ENCODE measurements at regions not wholly inside any gene's neighbourhood (a gene's known extent, or its start where the extent isn't known, plus 50 kb on each side); places are given as distances from the start of the nearest gene placed in this dataset.
"Not testable (repeated sequence)": the region's sequence is repeated elsewhere in the genome, so short reads cannot be mapped to it uniquely, and the experiment has no call there.

GRCh38 chr4:86413426-86413825, 53.6 kb upstream of the MAPK10 start:
- DNase-seq (ENCODE audit: low read depth in 2 of 3, low spot score in 2 of 3) = not testable (repeated sequence)

GRCh38 chr4:86414686-86415085, 54.8 kb upstream of the MAPK10 start:
- no peak for DNase-seq (ENCODE audit: low read depth in 2 of 3, low spot score in 2 of 3)

- no peak for DNase-seq (ENCODE audit: low read depth in 2 of 3, low spot score in 2 of 3)
Observed at GRCh38 chr4:86416081-86416480, 56.2 kb upstream of the MAPK10 start.

DNA sequence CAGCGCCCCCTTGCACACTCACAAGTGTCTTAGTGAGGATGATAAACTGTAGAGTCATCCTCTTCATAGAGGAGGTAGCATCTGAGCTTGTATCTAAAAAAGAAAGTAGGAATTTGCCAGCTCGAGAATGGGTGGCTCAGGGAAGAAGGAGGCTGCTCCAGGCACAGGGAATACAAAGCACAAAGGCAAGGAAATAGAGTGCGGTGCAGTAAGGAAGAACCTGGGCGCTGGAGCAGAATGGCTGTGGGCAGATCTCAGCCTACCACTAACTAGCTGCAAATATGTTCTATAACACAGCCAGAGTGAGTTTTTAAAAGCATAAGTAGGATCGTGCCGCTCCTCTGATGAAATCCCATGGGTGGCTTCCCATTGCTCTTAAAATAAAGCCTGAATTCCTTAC, 61.6 kb upstream of the MAPK10 start:
- no peak for DNase-seq (ENCODE audit: low read depth in 2 of 3, low spot score in 2 of 3)

DNA sequence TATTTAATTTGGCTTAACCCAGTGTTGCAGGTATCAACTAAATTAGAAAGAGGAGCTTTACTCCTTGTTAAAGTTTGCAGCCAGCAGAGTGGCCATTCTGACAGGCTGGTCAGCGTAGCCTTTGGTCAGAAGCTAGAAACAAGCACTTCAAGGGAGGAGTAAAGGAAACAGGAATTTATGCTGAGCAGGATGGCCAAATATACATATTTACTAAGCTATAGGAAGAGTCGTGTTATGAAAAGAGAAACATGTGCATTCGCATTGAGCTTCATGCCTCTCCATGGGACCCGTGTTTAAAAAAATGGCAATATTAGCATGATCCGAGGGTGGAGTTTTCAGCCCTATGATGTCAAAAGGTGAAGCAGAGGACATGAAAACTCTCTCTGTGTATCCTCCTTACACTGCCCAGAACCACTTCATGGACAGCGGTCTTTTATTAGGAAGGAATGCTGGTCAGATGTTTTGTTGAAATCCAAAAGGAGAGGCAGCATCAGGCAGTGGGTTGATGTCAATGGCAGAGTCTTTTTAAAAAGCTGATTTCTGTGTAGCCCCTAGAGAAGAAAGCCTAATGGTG, 71.8 kb upstream of the MAPK10 start:
- no peak for DNase-seq (ENCODE audit: low read depth in 2 of 3, low spot score in 2 of 3)

DNA sequence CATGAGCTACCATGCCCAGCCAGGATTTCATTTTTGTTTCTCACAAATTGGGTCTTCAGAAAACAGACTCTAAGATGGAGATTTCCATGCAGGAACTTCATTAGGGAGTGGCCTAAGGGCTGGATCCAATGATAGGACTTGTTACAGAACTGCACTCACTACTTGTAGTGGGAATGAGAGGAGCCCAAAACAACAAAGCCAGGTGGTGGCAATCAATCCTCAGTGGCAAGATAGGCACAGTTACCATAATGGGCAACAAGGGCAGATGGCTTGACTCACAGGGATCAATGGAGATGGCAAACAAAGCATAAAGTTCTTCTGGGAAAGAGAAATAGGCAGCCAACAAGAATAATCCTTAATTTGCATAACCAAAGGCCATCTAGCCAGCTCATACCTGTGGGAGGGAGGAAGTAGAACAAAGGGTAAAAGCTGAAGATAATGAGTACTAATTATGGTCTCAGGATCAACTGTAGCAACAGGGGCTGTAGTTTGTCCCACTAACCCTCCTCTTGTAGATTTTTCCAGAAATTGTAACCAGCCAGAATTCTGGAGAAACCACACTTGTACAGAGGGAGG, 72.8 kb upstream of the MAPK10 start:
- no peak for DNase-seq (ENCODE audit: low read depth in 2 of 3, low spot score in 2 of 3)

DNA sequence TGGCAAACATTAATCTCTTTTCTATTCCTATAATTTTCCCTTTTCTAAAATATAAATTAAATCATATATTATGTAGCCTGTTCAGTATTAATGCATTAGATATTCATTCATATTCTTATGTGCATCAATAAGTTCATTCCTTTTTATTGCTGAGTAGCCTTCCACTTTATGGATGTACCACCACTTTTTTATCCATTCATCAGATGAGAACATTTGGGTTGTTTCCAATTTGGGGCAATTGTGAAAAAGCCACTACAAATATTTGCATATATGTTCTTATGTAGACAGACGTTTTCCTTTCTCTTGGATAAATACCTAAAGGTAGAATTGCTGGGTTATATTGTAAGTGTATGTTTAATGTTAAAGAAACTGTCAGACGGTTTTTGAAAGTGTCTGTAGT, 79.4 kb upstream of the MAPK10 start:
- no peak for DNase-seq (ENCODE audit: low read depth in 2 of 3, low spot score in 2 of 3)

- DNase-seq (ENCODE audit: low read depth in 2 of 3, low spot score in 2 of 3) = no peak
Observed at GRCh38 chr4:86441175-86441936, 81.5 kb upstream of the MAPK10 start.

GRCh38 chr4:86442881-86443280, 83.0 kb upstream of the MAPK10 start:
- DNase-seq (ENCODE audit: low read depth in 2 of 3, low spot score in 2 of 3) = no peak

- no peak for DNase-seq (ENCODE audit: low read depth in 2 of 3, low spot score in 2 of 3)
Observed at GRCh38 chr4:86443495-86443894, 83.6 kb upstream of the MAPK10 start.

GRCh38 chr4:86446996-86447395, 87.1 kb upstream of the MAPK10 start:
- DNase-seq (ENCODE audit: low read depth in 2 of 3, low spot score in 2 of 3) = no peak

DNA sequence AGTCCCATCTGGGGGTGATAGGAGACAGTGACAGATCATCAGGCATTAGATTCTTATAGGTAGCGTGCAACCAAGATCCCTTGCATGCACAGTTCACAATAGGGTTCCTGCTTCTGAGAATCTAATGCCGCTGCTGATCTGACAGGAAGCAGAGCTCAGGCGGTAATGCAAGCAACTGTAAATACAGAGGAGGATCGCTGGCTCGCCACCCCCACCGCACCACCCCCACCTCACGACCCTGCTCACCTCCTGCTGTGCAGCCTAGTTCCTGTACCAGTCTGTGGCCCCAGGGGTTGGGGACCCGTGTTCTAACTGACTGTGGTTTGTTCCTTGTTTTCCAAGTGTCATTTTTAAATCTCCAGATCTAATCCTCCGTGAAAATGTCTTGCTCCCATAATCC, 89.0 kb upstream of the MAPK10 start:
- DNase-seq (ENCODE audit: low read depth in 2 of 3, low spot score in 2 of 3) = peak in 1 of 3 donors; percentile 24

GRCh38 chr4:86449746-86450588, 90.1 kb upstream of the MAPK10 start:
- no peak for DNase-seq (ENCODE audit: low read depth in 2 of 3, low spot score in 2 of 3)

DNA sequence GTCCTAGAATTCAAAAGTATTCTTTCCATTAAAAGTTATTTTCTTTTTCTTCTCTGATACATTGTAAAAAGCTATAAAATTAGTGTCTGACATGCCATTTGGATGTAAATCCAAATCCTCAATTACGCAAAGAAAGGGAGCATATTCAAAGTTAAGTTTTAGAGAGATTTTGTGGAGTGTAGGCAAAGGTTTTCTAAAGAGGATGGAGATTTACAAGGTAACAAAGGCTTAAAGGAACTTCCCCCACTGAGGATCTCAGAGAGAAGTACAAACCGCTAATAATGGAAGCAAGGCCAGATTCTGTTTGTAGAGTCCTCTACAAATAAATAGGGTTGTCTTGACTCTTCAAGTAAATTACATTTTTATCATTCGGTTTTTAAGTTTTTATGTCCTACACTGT, 91.0 kb upstream of the MAPK10 start:
- DNase-seq (ENCODE audit: low read depth in 2 of 3, low spot score in 2 of 3) = no peak

DNA sequence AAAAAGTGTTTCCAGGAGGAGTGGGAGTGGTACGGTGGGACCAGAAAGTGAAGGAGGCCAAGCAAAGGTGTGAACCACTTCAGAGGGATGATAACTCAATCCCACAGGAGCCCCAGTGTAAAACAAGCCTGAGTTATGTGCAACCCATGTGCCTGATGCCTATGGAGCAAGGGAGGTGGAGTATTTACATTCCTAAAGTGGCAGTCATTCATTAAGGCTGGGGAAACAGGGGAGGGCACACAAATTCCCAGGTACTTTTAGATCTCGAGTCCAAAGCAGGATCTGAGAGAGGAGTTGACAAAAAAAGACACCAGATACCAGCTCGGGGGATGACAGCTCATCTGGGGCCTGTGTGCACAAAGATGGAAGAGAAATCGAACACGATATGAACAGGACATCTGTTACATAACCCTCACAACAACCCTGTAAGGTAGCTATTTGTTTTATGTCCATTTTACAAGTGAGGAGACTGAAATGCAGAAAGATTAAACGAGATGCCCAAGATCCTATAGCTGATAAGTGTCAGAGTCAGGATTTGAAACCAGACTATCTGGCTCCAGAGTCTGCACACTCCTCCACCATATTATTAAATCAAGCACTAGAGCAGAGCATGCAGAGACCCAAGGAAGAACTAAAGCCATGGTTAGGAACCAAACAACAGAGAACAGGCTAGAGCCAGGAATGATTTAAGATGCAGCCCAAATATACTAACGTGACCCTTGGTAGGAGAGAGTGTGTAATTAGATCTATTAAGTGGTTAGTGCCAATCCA, 91.9 kb upstream of the MAPK10 start:
- no peak for DNase-seq (ENCODE audit: low read depth in 2 of 3, low spot score in 2 of 3)

GRCh38 chr4:86452422-86452891, 92.6 kb upstream of the MAPK10 start:
- no peak for DNase-seq (ENCODE audit: low read depth in 2 of 3, low spot score in 2 of 3)

DNA sequence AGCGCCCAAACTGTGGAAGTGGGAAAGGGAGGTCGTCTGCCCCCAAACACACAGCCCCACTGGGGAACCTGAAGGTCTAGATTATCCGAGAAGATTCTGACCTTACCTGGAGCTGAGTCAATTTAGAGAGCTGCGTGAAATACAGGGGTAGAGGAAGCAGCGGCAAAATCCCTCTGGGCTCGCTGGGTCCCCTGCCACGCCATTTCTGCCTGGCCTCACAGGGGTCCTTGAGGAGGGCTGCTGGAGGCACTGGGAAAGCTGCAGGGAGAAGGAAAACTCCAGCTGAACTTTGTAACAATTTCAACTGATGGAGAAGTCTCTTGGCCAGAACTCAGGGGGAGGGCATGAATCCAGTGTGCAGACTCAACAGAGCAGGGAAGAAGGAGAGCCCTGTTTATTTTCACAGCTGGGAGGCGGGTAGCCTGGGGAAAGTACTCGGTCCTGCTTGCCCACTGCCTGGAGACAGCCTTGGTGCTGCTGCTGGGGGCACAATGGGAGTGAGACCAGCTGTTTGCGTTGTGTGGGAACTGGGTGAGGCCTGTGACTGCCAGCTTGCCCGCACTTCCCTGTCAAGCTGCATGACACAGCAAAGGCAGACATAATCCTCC, 93.2 kb upstream of the MAPK10 start:
- DNase-seq (ENCODE audit: low read depth in 2 of 3, low spot score in 2 of 3) = peak in 1 of 3 donors; percentile 18

- DNase-seq (ENCODE audit: low read depth in 2 of 3, low spot score in 2 of 3) = not testable (repeated sequence)
Observed at GRCh38 chr4:86453611-86454072, 93.8 kb upstream of the MAPK10 start.

GRCh38 chr4:86461849-86462248, 102.0 kb upstream of the MAPK10 start:
- no peak for DNase-seq (ENCODE audit: low read depth in 2 of 3, low spot score in 2 of 3)
